ENCODE measurements at regions not wholly inside any gene's neighbourhood (a gene's known extent, or its start where the extent isn't known, plus 50 kb on each side); places are given as distances from the start of the nearest gene placed in this dataset.

DNA sequence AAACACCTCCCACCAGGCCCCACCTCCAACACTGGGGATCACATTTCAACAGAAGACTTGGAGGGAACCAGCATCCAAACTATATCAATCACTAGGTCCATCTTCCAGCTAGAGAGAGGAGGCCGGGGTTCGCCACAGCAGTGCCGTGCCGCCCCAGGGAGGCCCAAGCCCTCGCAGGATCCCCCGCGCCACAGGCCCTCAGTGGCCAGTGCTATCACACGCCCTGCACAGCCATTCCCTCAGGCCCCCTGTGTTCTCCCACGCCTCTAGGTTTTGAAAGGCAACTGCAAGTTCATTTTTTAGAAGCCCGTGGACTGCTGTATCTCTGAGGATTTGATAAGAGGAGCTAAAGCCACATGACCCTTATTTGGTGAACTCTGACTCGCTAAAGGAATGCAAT, 136.4 kb downstream of the OAT start:
- no peaks in the 10 kb centered on the region for H3K27me3 ChIP-seq (ENCODE audit: insufficient read depth)
- H3K36me3 ChIP-seq (ENCODE audit: insufficient read depth), result no peaks in the 10 kb centered on the region
- no peaks in the 10 kb centered on the region for H3K4me1 ChIP-seq (ENCODE audit: insufficient read depth)
- no peak overlapping the region for H2AFZ ChIP-seq
- DNase-seq (ENCODE audit: low spot score), result no peak
- no peak for TF ChIP-seq JUNB (IDR thresholded peaks at IDR 0.05; ENCODE audit: unreplicated experiment)
- TF ChIP-seq CTCF (conservative IDR thresholded peaks at IDR 0.05; ENCODE audit: low read depth in 2 of 2), result no peak
- no peak for TF ChIP-seq STAT1 (IDR thresholded peaks at IDR 0.05; ENCODE audit: unreplicated experiment)
- TF ChIP-seq EZH2phosphoT487 (IDR thresholded peaks at IDR 0.05; ENCODE audit: unreplicated experiment), result no peak
- TF ChIP-seq POLR2AphosphoS5 (IDR thresholded peaks at IDR 0.05; ENCODE audit: low read depth), result no peak
- no peak for TF ChIP-seq EZH2 (IDR thresholded peaks at IDR 0.05; ENCODE audit: low read depth, unreplicated experiment)
- TF ChIP-seq, protein P1, sequence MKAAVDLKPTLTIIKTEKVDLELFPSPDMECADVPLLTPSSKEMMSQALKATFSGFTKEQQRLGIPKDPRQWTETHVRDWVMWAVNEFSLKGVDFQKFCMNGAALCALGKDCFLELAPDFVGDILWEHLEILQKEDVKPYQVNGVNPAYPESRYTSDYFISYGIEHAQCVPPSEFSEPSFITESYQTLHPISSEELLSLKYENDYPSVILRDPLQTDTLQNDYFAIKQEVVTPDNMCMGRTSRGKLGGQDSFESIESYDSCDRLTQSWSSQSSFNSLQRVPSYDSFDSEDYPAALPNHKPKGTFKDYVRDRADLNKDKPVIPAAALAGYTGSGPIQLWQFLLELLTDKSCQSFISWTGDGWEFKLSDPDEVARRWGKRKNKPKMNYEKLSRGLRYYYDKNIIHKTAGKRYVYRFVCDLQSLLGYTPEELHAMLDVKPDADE (IDR thresholded peaks at IDR 0.05), result no peak
- TF ChIP-seq NANOG (IDR thresholded peaks at IDR 0.05; ENCODE audit: borderline replicate concordance), result no peak
- TF ChIP-seq CREB1 (CRISPR knock-in tag; IDR thresholded peaks at IDR 0.05; ENCODE audit: low read depth), result no peak
- TF ChIP-seq, protein P2, sequence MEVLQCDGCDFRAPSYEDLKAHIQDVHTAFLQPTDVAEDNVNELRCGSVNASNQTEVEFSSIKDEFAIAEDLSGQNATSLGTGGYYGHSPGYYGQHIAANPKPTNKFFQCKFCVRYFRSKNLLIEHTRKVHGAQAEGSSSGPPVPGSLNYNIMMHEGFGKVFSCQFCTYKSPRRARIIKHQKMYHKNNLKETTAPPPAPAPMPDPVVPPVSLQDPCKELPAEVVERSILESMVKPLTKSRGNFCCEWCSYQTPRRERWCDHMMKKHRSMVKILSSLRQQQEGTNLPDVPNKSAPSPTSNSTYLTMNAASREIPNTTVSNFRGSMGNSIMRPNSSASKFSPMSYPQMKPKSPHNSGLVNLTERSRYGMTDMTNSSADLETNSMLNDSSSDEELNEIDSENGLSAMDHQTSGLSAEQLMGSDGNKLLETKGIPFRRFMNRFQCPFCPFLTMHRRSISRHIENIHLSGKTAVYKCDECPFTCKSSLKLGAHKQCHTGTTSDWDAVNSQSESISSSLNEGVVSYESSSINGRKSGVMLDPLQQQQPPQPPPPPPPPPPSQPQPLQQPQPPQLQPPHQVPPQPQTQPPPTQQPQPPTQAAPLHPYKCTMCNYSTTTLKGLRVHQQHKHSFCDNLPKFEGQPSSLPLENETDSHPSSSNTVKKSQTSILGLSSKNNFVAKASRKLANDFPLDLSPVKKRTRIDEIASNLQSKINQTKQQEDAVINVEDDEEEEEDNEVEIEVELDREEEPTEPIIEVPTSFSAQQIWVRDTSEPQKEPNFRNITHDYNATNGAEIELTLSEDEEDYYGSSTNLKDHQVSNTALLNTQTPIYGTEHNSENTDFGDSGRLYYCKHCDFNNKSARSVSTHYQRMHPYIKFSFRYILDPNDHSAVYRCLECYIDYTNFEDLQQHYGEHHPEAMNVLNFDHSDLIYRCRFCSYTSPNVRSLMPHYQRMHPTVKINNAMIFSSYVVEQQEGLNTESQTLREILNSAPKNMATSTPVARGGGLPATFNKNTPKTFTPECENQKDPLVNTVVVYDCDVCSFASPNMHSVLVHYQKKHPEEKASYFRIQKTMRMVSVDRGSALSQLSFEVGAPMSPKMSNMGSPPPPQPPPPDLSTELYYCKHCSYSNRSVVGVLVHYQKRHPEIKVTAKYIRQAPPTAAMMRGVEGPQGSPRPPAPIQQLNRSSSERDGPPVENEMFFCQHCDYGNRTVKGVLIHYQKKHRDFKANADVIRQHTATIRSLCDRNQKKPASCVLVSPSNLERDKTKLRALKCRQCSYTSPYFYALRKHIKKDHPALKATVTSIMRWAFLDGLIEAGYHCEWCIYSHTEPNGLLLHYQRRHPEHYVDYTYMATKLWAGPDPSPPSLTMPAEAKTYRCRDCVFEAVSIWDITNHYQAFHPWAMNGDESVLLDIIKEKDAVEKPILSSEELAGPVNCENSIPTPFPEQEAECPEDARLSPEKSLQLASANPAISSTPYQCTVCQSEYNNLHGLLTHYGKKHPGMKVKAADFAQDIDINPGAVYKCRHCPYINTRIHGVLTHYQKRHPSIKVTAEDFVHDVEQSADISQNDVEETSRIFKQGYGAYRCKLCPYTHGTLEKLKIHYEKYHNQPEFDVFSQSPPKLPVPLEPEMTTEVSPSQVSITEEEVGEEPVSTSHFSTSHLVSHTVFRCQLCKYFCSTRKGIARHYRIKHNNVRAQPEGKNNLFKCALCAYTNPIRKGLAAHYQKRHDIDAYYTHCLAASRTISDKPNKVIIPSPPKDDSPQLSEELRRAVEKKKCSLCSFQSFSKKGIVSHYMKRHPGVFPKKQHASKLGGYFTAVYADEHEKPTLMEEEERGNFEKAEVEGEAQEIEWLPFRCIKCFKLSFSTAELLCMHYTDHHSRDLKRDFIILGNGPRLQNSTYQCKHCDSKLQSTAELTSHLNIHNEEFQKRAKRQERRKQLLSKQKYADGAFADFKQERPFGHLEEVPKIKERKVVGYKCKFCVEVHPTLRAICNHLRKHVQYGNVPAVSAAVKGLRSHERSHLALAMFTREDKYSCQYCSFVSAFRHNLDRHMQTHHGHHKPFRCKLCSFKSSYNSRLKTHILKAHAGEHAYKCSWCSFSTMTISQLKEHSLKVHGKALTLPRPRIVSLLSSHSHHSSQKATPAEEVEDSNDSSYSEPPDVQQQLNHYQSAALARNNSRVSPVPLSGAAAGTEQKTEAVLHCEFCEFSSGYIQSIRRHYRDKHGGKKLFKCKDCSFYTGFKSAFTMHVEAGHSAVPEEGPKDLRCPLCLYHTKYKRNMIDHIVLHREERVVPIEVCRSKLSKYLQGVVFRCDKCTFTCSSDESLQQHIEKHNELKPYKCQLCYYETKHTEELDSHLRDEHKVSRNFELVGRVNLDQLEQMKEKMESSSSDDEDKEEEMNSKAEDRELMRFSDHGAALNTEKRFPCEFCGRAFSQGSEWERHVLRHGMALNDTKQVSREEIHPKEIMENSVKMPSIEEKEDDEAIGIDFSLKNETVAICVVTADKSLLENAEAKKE (CRISPR knock-in tag; IDR thresholded peaks at IDR 0.05), result no peak
- no peak for TF ChIP-seq ZNF114 (CRISPR knock-in tag; IDR thresholded peaks at IDR 0.05)
- TF ChIP-seq ZNF331 (CRISPR knock-in tag; IDR thresholded peaks at IDR 0.05; ENCODE audit: low read depth), result no peak
- TF ChIP-seq, protein P3, sequence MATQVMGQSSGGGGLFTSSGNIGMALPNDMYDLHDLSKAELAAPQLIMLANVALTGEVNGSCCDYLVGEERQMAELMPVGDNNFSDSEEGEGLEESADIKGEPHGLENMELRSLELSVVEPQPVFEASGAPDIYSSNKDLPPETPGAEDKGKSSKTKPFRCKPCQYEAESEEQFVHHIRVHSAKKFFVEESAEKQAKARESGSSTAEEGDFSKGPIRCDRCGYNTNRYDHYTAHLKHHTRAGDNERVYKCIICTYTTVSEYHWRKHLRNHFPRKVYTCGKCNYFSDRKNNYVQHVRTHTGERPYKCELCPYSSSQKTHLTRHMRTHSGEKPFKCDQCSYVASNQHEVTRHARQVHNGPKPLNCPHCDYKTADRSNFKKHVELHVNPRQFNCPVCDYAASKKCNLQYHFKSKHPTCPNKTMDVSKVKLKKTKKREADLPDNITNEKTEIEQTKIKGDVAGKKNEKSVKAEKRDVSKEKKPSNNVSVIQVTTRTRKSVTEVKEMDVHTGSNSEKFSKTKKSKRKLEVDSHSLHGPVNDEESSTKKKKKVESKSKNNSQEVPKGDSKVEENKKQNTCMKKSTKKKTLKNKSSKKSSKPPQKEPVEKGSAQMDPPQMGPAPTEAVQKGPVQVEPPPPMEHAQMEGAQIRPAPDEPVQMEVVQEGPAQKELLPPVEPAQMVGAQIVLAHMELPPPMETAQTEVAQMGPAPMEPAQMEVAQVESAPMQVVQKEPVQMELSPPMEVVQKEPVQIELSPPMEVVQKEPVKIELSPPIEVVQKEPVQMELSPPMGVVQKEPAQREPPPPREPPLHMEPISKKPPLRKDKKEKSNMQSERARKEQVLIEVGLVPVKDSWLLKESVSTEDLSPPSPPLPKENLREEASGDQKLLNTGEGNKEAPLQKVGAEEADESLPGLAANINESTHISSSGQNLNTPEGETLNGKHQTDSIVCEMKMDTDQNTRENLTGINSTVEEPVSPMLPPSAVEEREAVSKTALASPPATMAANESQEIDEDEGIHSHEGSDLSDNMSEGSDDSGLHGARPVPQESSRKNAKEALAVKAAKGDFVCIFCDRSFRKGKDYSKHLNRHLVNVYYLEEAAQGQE (IDR thresholded peaks at IDR 0.05; ENCODE audit: unreplicated experiment), result no peak
- H3K4me3 Mint-ChIP-seq, result no peak overlapping the region
- H3K27me3 Mint-ChIP-seq (ENCODE audit: insufficient read depth, low read depth, poor library complexity), result peaks cover 8% of the 10 kb centered on the region
- H3K79me2 ChIP-seq (replicated peaks; ENCODE audit: insufficient read depth), result no peaks in the 10 kb centered on the region
- H3K36me3 Mint-ChIP-seq (ENCODE audit: low read depth), result no peaks in the 10 kb centered on the region; the same call in 2 of the 3 replicates
- H3K4me3 ChIP-seq, result no peak overlapping the region
- H3K4me1 Mint-ChIP-seq, result no peaks in the 10 kb centered on the region; the same call in 2 of the 3 replicates
- ATAC-seq, result no peak
- H3K27ac ChIP-seq (ENCODE audit: low read depth), result no peak overlapping the region
- H3K27ac Mint-ChIP-seq, result no peak overlapping the region
- H3F3A ChIP-seq (replicated peaks; ENCODE audit: low read depth), result no peaks in the 10 kb centered on the region
- no peak overlapping the region for H3K4me2 ChIP-seq
- H3K9me2 ChIP-seq (ENCODE audit: insufficient read depth), result 0 out of 2 replicates have a peak, but pooled peaks cover 7% of the 10 kb centered on the region
- H3K9me3 Mint-ChIP-seq, result peaks cover 6% of the 10 kb centered on the region; the same call in 2 of the 3 replicates
- H4K20me1 ChIP-seq (replicated peaks; ENCODE audit: insufficient read depth), result no peaks in the 10 kb centered on the region
